GM21825 (cell line): ENCODE measurements at regions not wholly inside any gene's neighbourhood (a gene's known extent, or its start where the extent isn't known, plus 50 kb on each side); places are given as distances from the start of the nearest gene placed in this dataset.
"Not testable (repeated sequence)": the region's sequence is repeated elsewhere in the genome, so short reads cannot be mapped to it uniquely, and the experiment has no call there.

Experiments used
- ATAC-seq: cut with Tn5 transposase; IDR thresholded peaks from one replicate; pipeline ENCODE4 v1.9.1; 2021; ENCODE audit warnings: mild to moderate bottlenecking, moderate library complexity; ENCODE audit not compliant: unreplicated experiment

- no peak for ATAC-seq
Measured at GRCh38 chr2:149885946-149886345, 298.4 kb upstream of the MMADHC start.

DNA sequence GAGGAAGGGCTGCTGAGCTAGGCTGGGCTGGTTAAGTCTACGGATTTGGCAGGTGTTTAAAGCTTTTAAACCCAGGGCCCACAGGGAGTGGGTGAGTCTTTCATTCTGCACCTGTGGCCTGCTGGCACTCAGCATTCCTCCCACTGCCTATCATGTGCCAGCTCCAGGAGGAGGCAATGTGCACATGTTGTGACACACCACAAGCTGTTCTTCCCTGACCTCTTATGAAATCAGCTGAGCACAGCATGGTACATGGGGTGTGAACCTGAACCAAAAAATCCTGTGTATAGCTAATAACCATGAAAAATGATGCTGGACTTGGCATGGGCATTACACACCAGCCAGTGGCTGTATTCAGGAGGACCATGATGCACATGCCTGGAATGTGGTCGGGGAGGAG, 297.9 kb upstream of the MMADHC start:
- no peak for ATAC-seq

DNA sequence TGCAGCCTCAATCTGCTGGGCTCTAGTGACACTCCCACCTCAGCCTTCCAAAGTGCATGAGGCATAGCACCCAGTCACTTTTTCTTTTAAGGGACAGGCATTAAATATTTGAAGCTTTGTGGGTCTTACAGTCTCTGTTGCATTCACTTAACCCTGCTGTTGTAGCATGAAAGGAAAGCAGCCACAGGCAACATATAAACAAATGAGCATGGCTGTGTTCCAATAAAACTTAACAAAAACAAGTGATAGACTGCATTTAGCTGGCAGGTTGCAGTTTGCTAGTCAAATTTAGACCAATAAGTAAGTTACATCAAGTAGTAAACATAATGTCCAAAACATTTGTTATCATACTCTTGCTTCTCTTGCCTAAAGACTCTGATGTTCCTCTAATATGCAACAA, 297.3 kb upstream of the MMADHC start:
- ATAC-seq, result no peak

GRCh38 chr2:149877913-149878312, 290.3 kb upstream of the MMADHC start:
- no peak for ATAC-seq

GRCh38 chr2:149877074-149877473, 289.5 kb upstream of the MMADHC start:
- ATAC-seq, result no peak

- ATAC-seq, result no peak
Measured at GRCh38 chr2:149873936-149874335, 286.4 kb upstream of the MMADHC start.

GRCh38 chr2:149872638-149873150, 285.1 kb upstream of the MMADHC start:
- ATAC-seq, result no peak

GRCh38 chr2:149872041-149872440, 284.5 kb upstream of the MMADHC start:
- ATAC-seq, result no peak

GRCh38 chr2:149871091-149871885, 283.7 kb upstream of the MMADHC start:
- no peak for ATAC-seq

- ATAC-seq, result no peak
Measured at GRCh38 chr2:149863227-149863626, 275.7 kb upstream of the MMADHC start.

GRCh38 chr2:149861034-149861433, 273.5 kb upstream of the MMADHC start:
- ATAC-seq, result no peak

DNA sequence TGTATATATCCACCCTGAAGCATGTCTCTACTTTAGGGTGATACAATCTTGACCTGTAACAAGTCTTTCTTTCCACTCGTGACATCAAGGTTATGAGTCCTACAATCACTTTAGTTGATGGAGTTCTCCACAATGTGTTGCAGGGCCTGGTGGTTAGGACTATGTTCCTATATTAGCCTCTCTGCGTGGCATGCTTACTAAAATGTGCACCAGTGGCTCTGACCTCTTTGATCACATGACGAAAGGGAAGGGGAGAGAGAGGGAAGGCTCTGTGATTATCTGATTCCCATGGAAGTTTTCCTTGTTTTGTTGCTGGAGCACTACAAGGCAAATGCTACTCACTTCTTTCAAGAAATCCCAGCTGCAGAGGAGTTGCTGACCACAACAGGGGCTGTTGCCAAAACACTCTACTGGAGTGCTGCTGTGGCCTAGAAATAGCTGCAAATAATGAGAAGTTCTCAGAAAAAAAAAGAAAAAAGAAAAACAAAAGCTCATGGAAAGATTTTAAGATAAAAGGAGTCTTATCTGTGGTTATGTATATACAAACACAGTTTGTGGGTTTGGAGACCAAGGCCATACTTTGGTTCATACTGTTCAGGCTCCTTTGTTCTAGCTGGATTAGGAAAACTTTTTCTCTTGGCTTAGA, 272.8 kb upstream of the MMADHC start:
- no peak for ATAC-seq

DNA sequence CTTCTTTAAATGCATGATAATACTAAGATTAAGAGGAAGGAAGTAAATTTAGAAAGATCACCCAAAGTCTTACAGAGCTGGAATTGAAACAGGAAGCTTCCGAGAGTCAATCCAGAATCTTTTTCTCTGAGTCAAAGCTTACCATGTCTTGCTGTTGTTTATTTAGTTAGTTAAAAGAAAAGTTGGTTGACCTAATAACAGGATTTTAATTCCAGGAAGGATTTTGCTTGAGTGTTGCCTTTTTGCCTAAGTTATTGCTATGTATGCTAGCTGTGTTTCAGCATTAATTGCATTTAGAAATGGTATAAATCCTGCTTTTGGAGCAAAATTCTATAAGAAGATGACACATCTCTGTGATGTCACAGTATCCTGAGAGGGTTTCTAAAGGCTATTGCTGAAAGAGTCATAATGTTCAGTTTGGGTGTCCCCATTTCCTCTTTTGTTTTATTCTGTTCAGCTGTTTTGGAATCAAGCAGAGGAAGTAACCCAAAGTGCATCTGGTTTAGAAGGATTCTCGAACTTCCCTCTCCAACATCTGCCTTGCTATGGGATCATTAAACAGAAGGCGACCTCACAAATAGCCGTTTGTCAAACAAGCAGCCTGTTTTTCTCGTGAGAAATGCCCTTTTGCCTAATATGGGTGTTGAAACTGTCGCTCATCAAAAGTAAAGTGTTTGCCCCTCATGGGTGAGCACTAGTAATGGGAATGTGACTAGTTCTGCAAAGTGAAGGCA, 271.5 kb upstream of the MMADHC start:
- no peak for ATAC-seq

- no peak for ATAC-seq
Measured at GRCh38 chr2:149858216-149858615, 270.6 kb upstream of the MMADHC start.

- ATAC-seq, result no peak
Measured at GRCh38 chr2:149857344-149857743, 269.8 kb upstream of the MMADHC start.

DNA sequence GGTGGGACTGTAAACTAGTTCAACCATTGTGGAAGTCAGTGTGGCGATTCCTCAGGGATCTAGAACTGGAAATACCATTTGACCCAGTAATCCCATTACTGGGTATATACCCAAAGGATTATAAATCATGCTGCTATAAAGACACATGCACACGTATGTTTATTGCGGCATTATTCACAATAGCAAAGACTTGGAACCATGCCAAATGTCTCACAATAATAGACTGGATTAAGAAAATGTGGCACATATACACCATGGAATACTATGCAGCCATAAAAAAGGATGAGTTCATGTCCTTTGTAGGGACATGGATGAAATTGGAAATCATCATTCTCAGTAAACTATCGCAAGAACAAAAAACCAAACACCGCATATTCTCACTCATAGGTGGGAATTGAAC, 268.3 kb upstream of the MMADHC start:
- not testable (repeated sequence) for ATAC-seq

DNA sequence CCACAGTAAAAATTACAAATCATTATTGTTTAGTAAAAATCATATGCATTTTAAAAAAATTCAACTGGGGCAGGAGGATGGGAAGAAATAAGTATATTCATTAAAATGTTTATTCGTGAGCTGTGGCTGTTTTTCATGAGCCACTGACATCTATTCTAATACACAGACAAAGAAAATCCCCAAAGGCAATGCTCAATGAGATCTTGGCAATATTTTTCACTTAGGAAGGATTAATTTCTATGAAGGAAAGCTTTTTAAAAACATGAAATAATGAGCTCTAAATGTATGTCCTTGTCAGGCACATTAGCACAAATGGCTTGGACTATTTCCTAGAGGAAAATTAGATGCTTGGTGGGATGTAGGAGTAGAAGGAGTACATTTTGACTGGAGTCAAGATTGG, 262.0 kb upstream of the MMADHC start:
- no peak for ATAC-seq

DNA sequence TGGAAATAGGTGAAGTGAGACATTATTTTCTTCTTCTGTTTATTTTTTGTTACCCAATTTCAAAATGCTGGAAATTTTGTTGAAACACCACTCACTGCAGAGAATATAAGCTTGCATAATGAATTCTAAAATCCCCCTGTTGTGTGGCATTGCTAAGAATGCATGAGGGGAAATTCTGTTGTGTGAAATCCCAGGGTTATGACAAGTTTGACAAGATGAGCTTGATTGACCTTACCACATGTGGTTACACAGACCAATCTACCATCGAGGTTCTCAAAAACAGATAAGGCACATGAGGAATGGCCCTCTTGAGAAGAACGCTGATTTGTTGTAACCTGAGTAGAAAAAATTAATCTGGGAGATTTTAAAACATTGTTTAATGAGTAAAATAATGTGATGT, 261.6 kb upstream of the MMADHC start:
- ATAC-seq, result no peak

- no peak for ATAC-seq
Measured at GRCh38 chr2:149841396-149841795, 253.8 kb upstream of the MMADHC start.

DNA sequence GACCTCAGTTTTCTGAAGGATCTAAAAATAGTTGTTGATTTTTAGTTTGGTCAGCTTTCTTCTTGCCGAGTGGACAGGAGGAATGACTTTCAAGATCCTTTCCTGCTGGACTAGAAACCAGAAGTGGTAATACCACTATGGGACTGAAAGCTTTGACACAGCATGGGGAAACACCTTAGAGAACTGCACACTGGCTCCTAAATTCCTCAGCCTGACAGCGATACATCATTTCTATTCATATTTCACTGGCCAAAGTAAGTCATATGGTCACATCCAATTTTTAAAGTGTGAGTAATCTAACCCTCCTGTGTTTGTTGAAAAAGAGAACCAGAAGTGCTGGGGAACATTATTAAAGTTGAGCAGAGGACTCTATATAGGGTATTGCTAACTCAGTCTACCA, 244.7 kb upstream of the MMADHC start:
- no peak for ATAC-seq

DNA sequence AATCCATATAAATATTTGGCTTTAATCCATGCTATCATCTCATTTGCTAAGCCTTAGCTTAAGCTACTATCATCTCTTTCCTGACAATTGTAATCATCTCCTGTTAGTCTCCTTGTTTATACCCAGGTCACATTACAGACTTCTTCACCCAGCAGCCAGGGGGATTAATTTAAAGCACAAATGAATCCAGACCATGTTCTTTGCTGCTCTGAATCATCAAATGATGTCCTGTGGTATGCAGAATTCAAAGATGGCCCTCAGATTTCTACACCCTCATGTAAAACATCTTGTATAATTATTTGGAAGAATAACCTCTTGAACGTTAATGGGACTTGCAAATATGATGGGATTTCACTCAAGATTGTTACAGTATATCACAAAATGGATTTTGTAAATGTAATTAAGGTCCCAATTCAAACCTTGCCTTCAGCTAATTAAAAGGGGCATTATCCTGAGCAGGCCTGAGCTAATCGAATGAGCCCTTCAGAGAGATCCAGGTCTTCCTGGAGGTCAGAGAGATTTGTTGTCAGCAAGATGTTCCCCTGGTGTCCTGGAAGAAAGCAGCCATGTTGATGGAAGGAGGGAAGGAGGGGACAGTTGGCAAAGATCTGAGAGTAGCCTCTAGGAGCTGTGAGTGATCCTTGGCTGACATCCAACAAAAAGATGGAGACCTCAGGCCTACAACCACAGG, 241.1 kb upstream of the MMADHC start:
- no peak for ATAC-seq
